GM23338 (cell line): ENCODE measurements at regions not wholly inside any gene's neighbourhood (a gene's known extent, or its start where the extent isn't known, plus 50 kb on each side); places are given as distances from the start of the nearest gene placed in this dataset.

ENCODE experiments used
- ATAC-seq: fragments of 200-7000 bp; cut with Tn5 transposase; 3 replicates; pipeline ENCODE4 v1.9.1; 2020
- DNase-seq: peaks from one replicate; pipeline ENCODE4 v3.0.0-alpha.2; 2015; ENCODE audit warnings: low spot score
- H2AFZ ChIP-seq: fragments of 200-600 bp; sonication (generic); 2 replicates; pipeline ENCODE4 v1.8.0; 2016; ENCODE audit warnings: antibody characterized with exemption, mild to moderate bottlenecking, moderate library complexity
- H3F3A ChIP-seq: fragments of 200-600 bp; sonication (generic); replicated peaks from 2 replicates; pipeline ENCODE4 v1.8.0; 2017; ENCODE audit warnings: antibody characterized with exemption, mixed run types, low read depth
- H3K27ac ChIP-seq: fragments of 200-600 bp; sonication (generic); 2 replicates; pipeline ENCODE4 v1.6.1; 2016; ENCODE audit warnings: low read depth
- H3K27me3 ChIP-seq: fragments of 200-600 bp; sonication (generic); 2 replicates; pipeline ENCODE4 v1.8.0; 2016; ENCODE audit warnings: mild to moderate bottlenecking, mixed run types, moderate library complexity; ENCODE audit not compliant: insufficient read depth
- H3K36me3 ChIP-seq: fragments of 200-600 bp; sonication (generic); 2 replicates; pipeline ENCODE4 v1.8.0; 2016; ENCODE audit warnings: mild to moderate bottlenecking; ENCODE audit not compliant: insufficient read depth
- H3K4me1 ChIP-seq: fragments of 200-600 bp; sonication (generic); 2 replicates; pipeline ENCODE4 v1.8.0; 2016; ENCODE audit warnings: mild to moderate bottlenecking, moderate library complexity; ENCODE audit not compliant: insufficient read depth
- H3K4me2 ChIP-seq: fragments of 200-600 bp; sonication (generic); 2 replicates; pipeline ENCODE4 v1.7.1; 2017; ENCODE audit warnings: mixed run types
- H3K4me3 ChIP-seq: fragments of 200-600 bp; sonication (generic); 2 replicates; pipeline ENCODE4 v1.6.1; 2016; ENCODE audit warnings: mixed run types
- H3K79me2 ChIP-seq: fragments of 200-600 bp; sonication (generic); replicated peaks from 2 replicates; pipeline ENCODE4 v1.8.0; 2017; ENCODE audit warnings: mild to moderate bottlenecking; ENCODE audit not compliant: insufficient read depth
- H3K9me2 ChIP-seq: fragments of 200-600 bp; sonication (generic); 2 replicates; pipeline ENCODE4 v1.8.0; 2017; ENCODE audit not compliant: insufficient read depth
- H4K20me1 ChIP-seq: fragments of 200-600 bp; sonication (generic); replicated peaks from 2 replicates; pipeline ENCODE4 v1.8.0; 2017; ENCODE audit warnings: mild to moderate bottlenecking; ENCODE audit not compliant: insufficient read depth
- H3K27ac Mint-ChIP-seq: 2 replicates; pipeline ENCODE4 v1.8.0; 2020; ENCODE audit warnings: inconsistent platforms, mild to moderate bottlenecking, moderate library complexity, mixed read lengths
- H3K27me3 Mint-ChIP-seq: 3 replicates; pipeline ENCODE4 v1.8.0; 2022; ENCODE audit warnings: low read depth, mild to moderate bottlenecking, moderate library complexity, mixed read lengths, inconsistent platforms; ENCODE audit not compliant: insufficient read depth, poor library complexity
- H3K36me3 Mint-ChIP-seq: 3 replicates; pipeline ENCODE4 v1.8.0; 2021; ENCODE audit warnings: low read depth, mild to moderate bottlenecking, inconsistent platforms, moderate library complexity, mixed read lengths
- H3K4me1 Mint-ChIP-seq: 3 replicates; pipeline ENCODE4 v1.8.0; 2020; ENCODE audit warnings: mild to moderate bottlenecking, inconsistent platforms, mixed read lengths
- H3K4me3 Mint-ChIP-seq: 3 replicates; pipeline ENCODE4 v1.8.0; 2021; ENCODE audit warnings: moderate library complexity, mild to moderate bottlenecking, inconsistent platforms, mixed read lengths
- H3K9me3 Mint-ChIP-seq: 3 replicates; pipeline ENCODE4 v1.8.0; 2020; ENCODE audit warnings: moderate library complexity, mild to moderate bottlenecking, inconsistent platforms, mixed read lengths
- CTCF ChIP-seq, 2 experiments: fragments of 200-600 bp in 1 of 2; sonication (generic) in 1 of 2; conservative IDR thresholded peaks; 2 replicates each; pipeline versions ENCODE4 v1.5.1 to v1.6.1; 2016 to 2017; ENCODE audit warnings: antibody characterized with exemption in 2 of 2, low read depth in 2 of 2, mild to moderate bottlenecking in 2 of 2, moderate library complexity in 1 of 2
- ETS1 ChIP-seq: IDR thresholded peaks from 2 replicates; pipeline ENCODE4 v1.6.1; 2016; ENCODE audit warnings: antibody characterized with exemption
- EZH2 ChIP-seq: fragments of 200-600 bp; sonication (generic); IDR thresholded peaks from one replicate; pipeline ENCODE4 v1.8.0; 2017; ENCODE audit warnings: antibody characterized with exemption, mild to moderate bottlenecking, low read depth; ENCODE audit not compliant: unreplicated experiment
- NANOG ChIP-seq: IDR thresholded peaks from 2 replicates; pipeline ENCODE4 v1.6.1; 2016; ENCODE audit warnings: antibody characterized with exemption, borderline replicate concordance
- POLR2AphosphoS5 ChIP-seq: IDR thresholded peaks from 2 replicates; pipeline ENCODE4 v1.6.1; 2016; ENCODE audit warnings: antibody characterized with exemption, low read depth
- REST ChIP-seq: IDR thresholded peaks from one replicate; pipeline ENCODE4 v1.6.1; 2018; ENCODE audit warnings: antibody characterized with exemption; ENCODE audit not compliant: unreplicated experiment
- STAT1 ChIP-seq: IDR thresholded peaks from one replicate; pipeline ENCODE4 v1.6.1; 2016; ENCODE audit warnings: antibody characterized with exemption; ENCODE audit not compliant: unreplicated experiment
- ZNF462 ChIP-seq: fragments of 250-450 bp; sonication (Bioruptor Pico); IDR thresholded peaks from 2 replicates; pipeline ENCODE4 v1.5.0; 2020; ENCODE audit warnings: mild to moderate bottlenecking, moderate library complexity

GRCh38 chr5:26719803-26720202 is 318.6 kb downstream of the CDH9 start:
- no peaks in the 10 kb centered on the region for H3K79me2 ChIP-seq
- no peaks in the 10 kb centered on the region for H3K9me2 ChIP-seq
- no peak for ATAC-seq
- no peak overlapping the region for H3K27ac ChIP-seq
- no peaks in the 10 kb centered on the region for H3K27me3 ChIP-seq
- no peaks in the 10 kb centered on the region for H4K20me1 ChIP-seq
- H3K4me1 ChIP-seq, result no peaks in the 10 kb centered on the region
- no peak overlapping the region for H3K4me2 ChIP-seq
- no peaks in the 10 kb centered on the region for H3K36me3 Mint-ChIP-seq
- no peak for DNase-seq
- H3K4me3 ChIP-seq, result no peak overlapping the region
- H3K36me3 ChIP-seq, result no peaks in the 10 kb centered on the region
- no peaks in the 10 kb centered on the region for H3F3A ChIP-seq
- no peak overlapping the region for H2AFZ ChIP-seq
- H3K9me3 Mint-ChIP-seq, result no peaks in the 10 kb centered on the region
- no peak overlapping the region for H3K27ac Mint-ChIP-seq
- TF ChIP-seq ETS1 (no peak), POLR2AphosphoS5 (no peak), NANOG (no peak), REST (no peak), STAT1 (no peak), ZNF462 (CRISPR knock-in tag) (no peak), EZH2 (no peak), CTCF (conservative IDR thresholded peaks at IDR 0.05; ENCODE audit: low read depth in 2 of 2) (no peak)
- no peak overlapping the region for H3K4me3 Mint-ChIP-seq
- no peaks in the 10 kb centered on the region for H3K4me1 Mint-ChIP-seq
- no peaks in the 10 kb centered on the region for H3K27me3 Mint-ChIP-seq
